ENCODE measurements at regions not wholly inside any gene's neighbourhood (a gene's known extent, or its start where the extent isn't known, plus 50 kb on each side); places are given as distances from the start of the nearest gene placed in this dataset.
"Not testable (repeated sequence)": the region's sequence is repeated elsewhere in the genome, so short reads cannot be mapped to it uniquely, and the experiment has no call there.

DNA sequence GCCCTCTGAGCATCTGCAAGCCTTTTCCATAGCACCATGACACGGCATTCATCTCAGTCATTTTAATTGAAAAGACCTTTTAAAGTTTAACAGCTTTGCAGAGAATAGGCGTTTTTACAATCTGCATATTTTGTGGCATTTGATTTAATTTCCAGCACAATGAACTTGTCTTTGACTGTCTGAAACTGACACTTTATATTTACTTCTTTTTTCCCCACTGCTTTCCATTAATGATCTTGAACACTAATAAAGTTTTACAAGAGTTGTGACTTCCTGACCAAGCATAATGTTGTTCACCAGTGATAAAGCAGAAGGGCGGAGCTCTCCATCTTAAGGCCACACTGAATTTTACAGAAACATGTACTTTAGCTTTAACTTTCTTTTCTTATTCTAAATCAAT, 548.7 kb downstream of the FAM181B start:
- no TSS peak for BruUV-seq (replicated peaks)
- dilution Hi-C loops (cut with MboI; ENCODE audit: extremely low pct_ligation_motif_present, low sequenced_read_pairs) (no loop called here), intact Hi-C loops (cut with micrococcal nuclease) (no loop called here)
- Histone ChIP-seq H4K20me1 (replicated peaks; ENCODE audit: control insufficient read depth, extremely low read depth, insufficient read depth, low read length) (no peaks in the 10 kb centered on the region), H3K79me2 (ENCODE audit: control insufficient read depth, insufficient read depth, low read length) (no peaks in the 10 kb centered on the region), H3K9me3 (replicated peaks; ENCODE audit: control insufficient read depth, insufficient read depth, low read length) (peaks cover 2% of the 10 kb centered on the region), H3K9me1 (replicated peaks; ENCODE audit: control insufficient read depth, extremely low read depth, insufficient read depth, low read length) (no peaks in the 10 kb centered on the region), H3K36me3 (ENCODE audit: control insufficient read depth in 2 of 2, extremely low read depth in 1 of 2, insufficient read depth in 2 of 2, low read length in 2 of 2) (no peaks in the 10 kb centered on the region), H3K27ac (ENCODE audit: insufficient read depth, low read depth, low read length) (no peak overlapping the region), H3K4me2 (ENCODE audit: insufficient read depth, low read length) (no peak overlapping the region), H3K4me1 (ENCODE audit: control insufficient read depth, extremely low read depth, insufficient read depth, low read length) (no peaks in the 10 kb centered on the region), H3K27me3 (ENCODE audit: control insufficient read depth in 2 of 2, insufficient read depth in 2 of 2, low read length in 2 of 2) (no peaks in the 10 kb centered on the region), H2AFZ (ENCODE audit: low read depth, low read length) (no peak overlapping the region), H3K4me3 (replicated peaks in 1 of 3; ENCODE audit: insufficient read depth in 1 of 3, low read depth in 1 of 3, low read length in 3 of 3) (no peak overlapping the region), H3K9ac (replicated peaks; ENCODE audit: extremely low read depth, insufficient read depth, low read length) (no peak overlapping the region)
- ChIA-PET CTCF (no interaction called here), POLR2A (no interaction called here)
- no peak for DNase-seq (ENCODE audit: low read depth, low spot score)
- FAIRE-seq, result no peak
- TF ChIP-seq FOS (IDR thresholded peaks at IDR 0.05; ENCODE audit: borderline replicate concordance, insufficient read depth, low read length) (no peak), JUN (IDR thresholded peaks at IDR 0.05; ENCODE audit: borderline replicate concordance, insufficient read depth, insufficient read length, low read depth) (no peak), POLR2A (IDR thresholded peaks at IDR 0.05; ENCODE audit: low read depth, low read length) (no peak), POLR2AphosphoS5 (IDR thresholded peaks at IDR 0.05; ENCODE audit: insufficient read depth, low read depth, low read length) (no peak), GATA2 (IDR thresholded peaks at IDR 0.05; ENCODE audit: insufficient read depth, insufficient read length, low read depth, low read length) (no peak)
- TF ChIP-seq, protein P1, sequence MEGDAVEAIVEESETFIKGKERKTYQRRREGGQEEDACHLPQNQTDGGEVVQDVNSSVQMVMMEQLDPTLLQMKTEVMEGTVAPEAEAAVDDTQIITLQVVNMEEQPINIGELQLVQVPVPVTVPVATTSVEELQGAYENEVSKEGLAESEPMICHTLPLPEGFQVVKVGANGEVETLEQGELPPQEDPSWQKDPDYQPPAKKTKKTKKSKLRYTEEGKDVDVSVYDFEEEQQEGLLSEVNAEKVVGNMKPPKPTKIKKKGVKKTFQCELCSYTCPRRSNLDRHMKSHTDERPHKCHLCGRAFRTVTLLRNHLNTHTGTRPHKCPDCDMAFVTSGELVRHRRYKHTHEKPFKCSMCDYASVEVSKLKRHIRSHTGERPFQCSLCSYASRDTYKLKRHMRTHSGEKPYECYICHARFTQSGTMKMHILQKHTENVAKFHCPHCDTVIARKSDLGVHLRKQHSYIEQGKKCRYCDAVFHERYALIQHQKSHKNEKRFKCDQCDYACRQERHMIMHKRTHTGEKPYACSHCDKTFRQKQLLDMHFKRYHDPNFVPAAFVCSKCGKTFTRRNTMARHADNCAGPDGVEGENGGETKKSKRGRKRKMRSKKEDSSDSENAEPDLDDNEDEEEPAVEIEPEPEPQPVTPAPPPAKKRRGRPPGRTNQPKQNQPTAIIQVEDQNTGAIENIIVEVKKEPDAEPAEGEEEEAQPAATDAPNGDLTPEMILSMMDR (IDR thresholded peaks at IDR 0.05; ENCODE audit: extremely low read depth in 1 of 2, insufficient read depth in 1 of 2, low read depth in 1 of 2, low read length in 2 of 2), result no peak

DNA sequence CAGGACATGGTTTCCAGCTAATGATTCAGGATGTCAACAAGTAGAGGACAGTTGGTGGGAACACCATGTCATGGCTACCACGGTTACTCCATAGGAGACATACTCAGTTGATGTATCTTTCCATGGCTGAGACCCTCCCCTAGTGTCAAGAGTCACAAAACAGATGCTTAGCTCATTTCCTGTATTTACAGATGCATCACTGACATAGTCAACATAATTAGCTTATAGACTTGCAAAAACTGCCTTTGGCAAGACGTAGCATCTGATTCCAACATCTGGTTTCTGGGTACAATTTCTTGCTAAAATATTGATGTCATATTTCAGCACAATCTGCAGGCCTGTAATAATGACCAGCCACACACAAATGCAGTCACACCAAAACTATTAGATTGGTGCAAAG, 550.3 kb downstream of the FAM181B start:
- dilution Hi-C loops (cut with MboI; ENCODE audit: extremely low pct_ligation_motif_present, low sequenced_read_pairs) (no loop called here), intact Hi-C loops (cut with micrococcal nuclease) (no loop called here)
- Histone ChIP-seq H3K9me3 (replicated peaks; ENCODE audit: control insufficient read depth, insufficient read depth, low read length) (no peaks in the 10 kb centered on the region), H3K4me2 (ENCODE audit: insufficient read depth, low read length) (no peak overlapping the region), H2AFZ (ENCODE audit: low read depth, low read length) (no peak overlapping the region), H3K79me2 (ENCODE audit: control insufficient read depth, insufficient read depth, low read length) (no peaks in the 10 kb centered on the region), H3K9me1 (replicated peaks; ENCODE audit: control insufficient read depth, extremely low read depth, insufficient read depth, low read length) (no peaks in the 10 kb centered on the region), H3K27ac (ENCODE audit: insufficient read depth, low read depth, low read length) (no peak overlapping the region), H3K4me1 (ENCODE audit: control insufficient read depth, extremely low read depth, insufficient read depth, low read length) (no peaks in the 10 kb centered on the region), H3K27me3 (ENCODE audit: control insufficient read depth in 2 of 2, insufficient read depth in 2 of 2, low read length in 2 of 2) (no peaks in the 10 kb centered on the region), H3K9ac (replicated peaks; ENCODE audit: extremely low read depth, insufficient read depth, low read length) (no peak overlapping the region), H3K4me3 (replicated peaks in 1 of 3; ENCODE audit: insufficient read depth in 1 of 3, low read depth in 1 of 3, low read length in 3 of 3) (no peak overlapping the region), H3K36me3 (ENCODE audit: control insufficient read depth in 2 of 2, extremely low read depth in 1 of 2, insufficient read depth in 2 of 2, low read length in 2 of 2) (no peaks in the 10 kb centered on the region), H4K20me1 (replicated peaks; ENCODE audit: control insufficient read depth, extremely low read depth, insufficient read depth, low read length) (no peaks in the 10 kb centered on the region)
- POLR2A ChIA-PET, result no interaction called here
- DNase-seq (ENCODE audit: low read depth, low spot score) (no peak), FAIRE-seq (no peak)
- no TSS peak for BruUV-seq (replicated peaks)
- CTCF ChIA-PET, result no interaction called here
- TF ChIP-seq GATA2 (IDR thresholded peaks at IDR 0.05; ENCODE audit: insufficient read depth, insufficient read length, low read depth, low read length), result no peak

DNA sequence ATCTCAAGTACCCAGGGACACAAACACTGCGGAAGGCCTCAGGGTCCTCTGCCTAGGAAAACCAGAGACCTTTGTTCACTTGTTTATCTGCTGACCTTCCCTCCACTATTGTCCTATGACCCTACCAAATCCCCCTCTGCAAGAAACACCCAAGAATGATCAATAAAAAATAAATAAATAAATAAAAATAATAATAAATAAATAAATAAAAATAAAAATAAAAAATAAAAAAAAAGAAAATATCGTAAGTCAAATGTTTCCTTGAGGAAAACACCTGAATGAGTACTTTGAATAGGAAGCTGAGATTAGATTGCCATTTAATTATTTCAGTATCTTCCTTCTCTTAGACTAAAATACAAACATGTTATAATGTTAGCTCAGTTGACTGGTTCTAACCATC, 551.0 kb downstream of the FAM181B start:
- dilution Hi-C loops (cut with MboI; ENCODE audit: extremely low pct_ligation_motif_present, low sequenced_read_pairs); DNase-seq (ENCODE audit: low read depth, low spot score); H4K20me1 ChIP-seq (replicated peaks; ENCODE audit: control insufficient read depth, extremely low read depth, insufficient read depth, low read length); H3K4me3 ChIP-seq (replicated peaks in 1 of 3; ENCODE audit: insufficient read depth in 1 of 3, low read depth in 1 of 3, low read length in 3 of 3); BruUV-seq (replicated peaks); H3K27me3 ChIP-seq (ENCODE audit: control insufficient read depth in 2 of 2, insufficient read depth in 2 of 2, low read length in 2 of 2); POLR2A ChIA-PET; H3K9me1 ChIP-seq (replicated peaks; ENCODE audit: control insufficient read depth, extremely low read depth, insufficient read depth, low read length); FAIRE-seq; H3K27ac ChIP-seq (ENCODE audit: insufficient read depth, low read depth, low read length); H2AFZ ChIP-seq (ENCODE audit: low read depth, low read length); H3K4me1 ChIP-seq (ENCODE audit: control insufficient read depth, extremely low read depth, insufficient read depth, low read length); H3K36me3 ChIP-seq (ENCODE audit: control insufficient read depth in 2 of 2, extremely low read depth in 1 of 2, insufficient read depth in 2 of 2, low read length in 2 of 2); H3K9me3 ChIP-seq (replicated peaks; ENCODE audit: control insufficient read depth, insufficient read depth, low read length); H3K79me2 ChIP-seq (ENCODE audit: control insufficient read depth, insufficient read depth, low read length); intact Hi-C loops (cut with micrococcal nuclease); H3K4me2 ChIP-seq (ENCODE audit: insufficient read depth, low read length); CTCF ChIA-PET; H3K9ac ChIP-seq (replicated peaks; ENCODE audit: extremely low read depth, insufficient read depth, low read length): not testable (repeated sequence)
